Activated CD8-positive, alpha-beta T cell treated with anti-CD3 and anti-CD28 coated beads for 36 hours (primary cell): ENCODE measurements at regions not wholly inside any gene's neighbourhood (a gene's known extent, or its start where the extent isn't known, plus 50 kb on each side); places are given as distances from the start of the nearest gene placed in this dataset.
A peak's percentile ranks its signal among the peaks of the same experiment; 100 is the strongest.

Experiments used
- ATAC-seq: fragments of 200-7000 bp; cut with Tn5 transposase; one replicate; pipeline ENCODE4 v1.10.0; 2021; ENCODE audit warnings: mild to moderate bottlenecking, moderate library complexity
- CTCF ChIA-PET: fragments of 350-600 bp; sonication (Branson Sonifier 250); formaldehyde crosslinking; loops from one replicate; lab custom pipeline; 2021; ENCODE audit warnings: antibody characterized with exemption; lab: Charles Lee
- POLR2A ChIA-PET: fragments of 350-600 bp; sonication (Branson Sonifier 250); formaldehyde crosslinking; loops from one replicate; lab custom pipeline; 2021; ENCODE audit warnings: antibody characterized with exemption; lab: Charles Lee
- DNase-seq: peaks from one replicate; pipeline ENCODE4 v3.0.0-alpha.2; 2020
- H3K27ac Mint-ChIP-seq: one replicate; pipeline ENCODE4 v1.8.0; 2021; ENCODE audit warnings: mild to moderate bottlenecking, mixed read lengths
- H3K27me3 Mint-ChIP-seq: one replicate; pipeline ENCODE4 v1.8.0; 2021; ENCODE audit warnings: mixed read lengths
- H3K36me3 Mint-ChIP-seq: one replicate; pipeline ENCODE4 v1.8.0; 2021; ENCODE audit warnings: low read depth, mixed read lengths
- H3K4me1 Mint-ChIP-seq: one replicate; pipeline ENCODE4 v1.8.0; 2021; ENCODE audit warnings: low read depth, mixed read lengths
- H3K4me3 Mint-ChIP-seq: one replicate; pipeline ENCODE4 v1.8.0; 2021; ENCODE audit warnings: mild to moderate bottlenecking, moderate library complexity, mixed read lengths
- H3K9me3 Mint-ChIP-seq: one replicate; pipeline ENCODE4 v1.8.0; 2021; ENCODE audit warnings: mixed read lengths
- CTCF ChIP-seq: fragments of 200-600 bp; IDR thresholded peaks from one replicate; pipeline ENCODE4 v1.8.0; 2022; ENCODE audit warnings: antibody characterized with exemption, mild to moderate bottlenecking
- intact Hi-C: fragments of 100-400 bp; cut with micrococcal nuclease; formaldehyde crosslinking; loops from one replicate; pipeline ENCODE4 v1.10.0; 2022

DNA sequence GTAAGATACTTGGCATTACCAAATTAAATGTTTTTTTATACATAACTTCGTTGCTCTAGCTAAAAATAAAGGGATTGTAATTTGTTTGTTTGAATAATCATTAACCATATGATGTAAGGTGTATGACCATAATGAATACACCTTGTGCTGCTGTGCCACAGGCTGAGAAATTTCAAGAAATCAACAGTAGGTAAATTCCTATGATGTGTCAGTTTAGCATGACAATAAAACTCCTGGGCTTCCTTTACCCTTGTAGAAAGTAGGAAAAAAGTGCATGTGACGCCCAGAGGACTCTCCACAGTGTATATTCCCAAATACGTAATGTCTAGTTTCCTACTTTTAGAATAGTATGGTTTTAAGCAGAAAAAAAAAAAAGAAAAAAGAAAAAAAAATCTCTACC lies 208.1 kb downstream of the SATB1 start:
- CTCF ChIA-PET: interaction anchor here (1.1 kb wide), 1 partner anchor 72 kb away, joined by 3 read pairs; no protein-coding TSS in a partner anchor
- peaks cover 6% of the 10 kb centered on the region for H3K4me1 Mint-ChIP-seq
- H3K36me3 Mint-ChIP-seq: no peaks in the 10 kb centered on the region
- no peak for ATAC-seq
- intact Hi-C loops: no loop called here
- no peaks in the 10 kb centered on the region for H3K9me3 Mint-ChIP-seq
- POLR2A ChIA-PET: interaction anchor here (0.9 kb wide), 1 partner anchor 77 kb away, joined by 3 read pairs; no protein-coding TSS in a partner anchor
- H3K27ac Mint-ChIP-seq: no peak overlapping the region
- no peak for TF ChIP-seq CTCF
- no peak for DNase-seq
- H3K27me3 Mint-ChIP-seq: no peaks in the 10 kb centered on the region
- H3K4me3 Mint-ChIP-seq: no peak overlapping the region

DNA sequence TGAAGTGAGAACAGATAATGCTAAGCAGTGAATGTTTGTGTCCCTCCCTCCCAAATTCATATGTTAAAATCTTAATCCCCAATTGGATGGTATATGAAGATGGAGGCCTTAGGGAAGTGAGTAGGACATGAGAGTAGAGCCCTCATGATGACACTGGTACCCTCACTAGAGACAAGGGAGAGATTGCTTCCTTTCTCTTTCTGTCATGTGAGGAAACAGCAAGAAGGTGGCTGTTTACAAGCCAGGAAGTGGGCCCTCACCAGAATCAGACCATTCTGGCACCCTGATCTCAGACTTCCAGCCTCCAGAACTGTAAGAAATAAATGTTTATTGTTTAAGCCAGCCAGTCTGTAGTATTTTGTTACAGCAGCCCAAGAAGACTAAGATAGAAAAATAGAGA lies 209.5 kb downstream of the SATB1 start:
- POLR2A ChIA-PET: no interaction called here
- Mint-ChIP-seq H3K9me3 (no peaks in the 10 kb centered on the region), H3K27me3 (no peaks in the 10 kb centered on the region), H3K36me3 (no peaks in the 10 kb centered on the region), H3K27ac (peak overlapping the region; percentile 71), H3K4me1 (peaks cover 6% of the 10 kb centered on the region), H3K4me3 (no peak overlapping the region)
- no peak for DNase-seq
- no peak for TF ChIP-seq CTCF
- intact Hi-C loops: no loop called here
- ATAC-seq: peak; percentile 60
- CTCF ChIA-PET: no interaction called here

DNA sequence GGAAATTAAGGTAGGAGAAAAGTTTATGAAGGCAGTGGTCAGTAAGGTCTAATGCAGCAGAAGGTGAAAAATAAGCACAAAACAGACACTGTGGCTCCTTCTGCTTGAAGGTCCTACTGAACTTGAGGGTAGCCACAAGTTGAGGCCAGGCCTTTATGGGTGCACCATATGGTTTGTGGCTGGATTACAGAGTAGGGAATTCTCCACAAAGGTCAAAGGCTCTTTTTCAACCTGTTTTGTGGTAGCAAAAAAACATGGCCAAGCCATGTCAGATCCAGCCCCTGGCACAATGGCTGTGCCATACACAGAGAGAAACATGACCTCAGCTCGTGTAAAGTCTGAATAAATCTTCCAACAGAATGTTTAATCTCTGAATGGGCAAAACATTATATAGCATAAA lies 214.0 kb downstream of the SATB1 start:
- DNase-seq: no peak
- ATAC-seq: no peak
- CTCF ChIA-PET: no interaction called here
- Mint-ChIP-seq H3K9me3 (no peaks in the 10 kb centered on the region), H3K4me3 (no peak overlapping the region), H3K36me3 (no peaks in the 10 kb centered on the region), H3K4me1 (peaks cover 20% of the 10 kb centered on the region), H3K27me3 (peaks cover 1% of the 10 kb centered on the region), H3K27ac (no peak overlapping the region)
- POLR2A ChIA-PET: no interaction called here
- intact Hi-C loops: no loop called here
- no peak for TF ChIP-seq CTCF

DNA sequence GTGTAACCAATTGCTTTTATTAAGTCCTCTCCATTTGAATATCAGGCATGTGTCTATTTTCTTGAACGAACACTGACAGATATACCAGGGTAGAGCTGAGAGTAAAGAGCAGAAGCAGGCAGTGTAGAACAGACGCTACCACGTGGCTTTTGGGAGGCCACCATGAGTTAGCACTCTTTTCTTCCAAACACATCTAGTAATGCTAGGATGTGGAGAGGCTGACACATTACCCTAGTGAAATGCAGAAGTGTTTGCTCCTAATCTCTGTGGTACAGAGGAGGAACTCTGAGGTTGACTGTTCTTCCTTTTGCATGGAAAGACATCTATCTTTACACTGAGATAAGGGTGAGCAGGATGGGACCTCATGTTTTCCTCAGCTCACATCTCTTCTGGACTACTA lies 216.3 kb downstream of the SATB1 start:
- intact Hi-C loops: no loop called here
- Mint-ChIP-seq H3K9me3 (no peaks in the 10 kb centered on the region), H3K27ac (no peak overlapping the region), H3K4me1 (peaks cover 14% of the 10 kb centered on the region), H3K4me3 (no peak overlapping the region), H3K36me3 (no peaks in the 10 kb centered on the region), H3K27me3 (peaks cover 5% of the 10 kb centered on the region)
- CTCF ChIA-PET: interaction anchor here (0.9 kb wide), 1 partner anchor 12 kb away, joined by 4 read pairs; no protein-coding TSS in a partner anchor
- no peak for TF ChIP-seq CTCF
- POLR2A ChIA-PET: interaction anchor here (1.0 kb wide), 1 partner anchor 26 kb away, joined by 3 read pairs; no protein-coding TSS in a partner anchor
- ATAC-seq (no peak), DNase-seq (no peak)

- CTCF ChIA-PET: interaction anchor here (0.9 kb wide), 1 partner anchor 12 kb away, joined by 4 read pairs; no protein-coding TSS in a partner anchor
- Mint-ChIP-seq H3K4me1 (peaks cover 14% of the 10 kb centered on the region), H3K27me3 (peaks cover 6% of the 10 kb centered on the region), H3K36me3 (no peaks in the 10 kb centered on the region), H3K9me3 (no peaks in the 10 kb centered on the region), H3K27ac (no peak overlapping the region), H3K4me3 (no peak overlapping the region)
- POLR2A ChIA-PET: no interaction called here
- ATAC-seq (no peak), DNase-seq (no peak)
- no peak for TF ChIP-seq CTCF
- intact Hi-C loops: no loop called here
Measured at GRCh38 chr3:18208091-18208490, 217.0 kb downstream of the SATB1 start.
